HEK293T (cell line): ENCODE measurements at regions not wholly inside any gene's neighbourhood (a gene's known extent, or its start where the extent isn't known, plus 50 kb on each side); places are given as distances from the start of the nearest gene placed in this dataset.
"Not testable (repeated sequence)": the region's sequence is repeated elsewhere in the genome, so short reads cannot be mapped to it uniquely, and the experiment has no call there.

Source experiments
- BHLHE40 ChIP-seq: fragments of 450-650 bp; IDR thresholded peaks from 2 replicates; pipeline ENCODE4 v1.6.1; 2016; ENCODE audit warnings: mild to moderate bottlenecking, moderate library complexity, borderline replicate concordance
- CTBP1 ChIP-seq: fragments of 450-650 bp; IDR thresholded peaks from 2 replicates; pipeline ENCODE4 v1.6.1; 2016; ENCODE audit warnings: borderline replicate concordance
- ELF4 ChIP-seq: fragments of 450-650 bp; IDR thresholded peaks from 2 replicates; pipeline ENCODE4 v1.6.1; 2017; ENCODE audit warnings: antibody characterized with exemption
- FOXK2 ChIP-seq: fragments of 450-650 bp; IDR thresholded peaks from 2 replicates; pipeline ENCODE4 v1.6.1; 2016; ENCODE audit warnings: mild to moderate bottlenecking
- FOXM1 ChIP-seq: fragments of 450-650 bp; IDR thresholded peaks from 2 replicates; pipeline ENCODE4 v1.6.1; 2017; ENCODE audit warnings: mild to moderate bottlenecking, borderline replicate concordance
- NFRKB ChIP-seq: fragments of 450-650 bp; IDR thresholded peaks from 2 replicates; pipeline ENCODE4 v1.6.1; 2016; ENCODE audit warnings: mild to moderate bottlenecking, moderate library complexity
- SP1 ChIP-seq: fragments of 450-650 bp; IDR thresholded peaks from 2 replicates; pipeline ENCODE4 v1.6.1; 2017
- SUZ12 ChIP-seq: fragments of 450-650 bp; IDR thresholded peaks from 2 replicates; pipeline ENCODE4 v1.6.1; 2016; ENCODE audit warnings: mild to moderate bottlenecking

- TF ChIP-seq SP1, BHLHE40, ELF4, NFRKB, FOXK2, CTBP1, FOXM1, SUZ12: not testable (repeated sequence)
Measured at GRCh38 chr7:73244782-73245311, 63.8 kb downstream of the NSUN5 start.
